Spinal cord (tissue), 9 donors: ENCODE measurements at regions not wholly inside any gene's neighbourhood (a gene's known extent, or its start where the extent isn't known, plus 50 kb on each side); places are given as distances from the start of the nearest gene placed in this dataset.

ENCODE experiments used
- DNase-seq, 6 donors: peaks; one replicate each; pipeline versions ENCODE4 v3.0.0 to v3.0.0-alpha.2; 2013 to 2015; ENCODE audit warnings: low spot score in 6 of 6, low read depth in 4 of 6
- H3K27ac ChIP-seq: one replicate; pipeline ENCODE4 v1.5.1; 2013; ENCODE audit warnings: low read depth, low read length, control low read depth
- H3K27me3 ChIP-seq: one replicate; pipeline ENCODE4 v1.6.1; 2013; ENCODE audit warnings: low read length; ENCODE audit not compliant: control insufficient read depth, insufficient read depth
- H3K36me3 ChIP-seq: one replicate; pipeline ENCODE4 v1.6.1; 2013; ENCODE audit warnings: low read length; ENCODE audit not compliant: control insufficient read depth, insufficient read depth
- H3K4me1 ChIP-seq: one replicate; pipeline ENCODE4 v1.6.1; 2013; ENCODE audit warnings: low read length; ENCODE audit not compliant: control insufficient read depth, insufficient read depth
- H3K4me3 ChIP-seq: one replicate; pipeline ENCODE4 v1.5.1; 2013; ENCODE audit warnings: low read depth, low read length, control low read depth
- H3K9me3 ChIP-seq: one replicate; pipeline ENCODE4 v1.6.1; 2013; ENCODE audit warnings: low read length; ENCODE audit not compliant: control insufficient read depth, insufficient read depth
- WGBS: methylation state at CpG from one replicate; pipeline ENCODE4 v1.1.5; 2013; ENCODE audit warnings: missing lambda C conversion rate; ENCODE audit not compliant: insufficient coverage; 5-methylcytosine and 5-hydroxymethylcytosine counted together
- donor health status: healthy.

- H3K27ac ChIP-seq, result no peak overlapping the region
Observed at GRCh38 chr16:60452646-60453045, 1583.6 kb downstream of the CDH8 start.

GRCh38 chr16:60438894-60439293 lies 1597.3 kb downstream of the CDH8 start:
- Histone ChIP-seq H3K4me3 (no peak overlapping the region), H3K36me3 (no peaks in the 10 kb centered on the region), H3K4me1 (no peaks in the 10 kb centered on the region), H3K27me3 (no peaks in the 10 kb centered on the region), H3K9me3 (no peaks in the 10 kb centered on the region), H3K27ac (no peak overlapping the region)
- no peak for DNase-seq
- no CpG with 5 or more reads among the region's 6 CpGs for WGBS

More at GRCh38 chr16:60452646-60453045, 1583.6 kb downstream of the CDH8 start:
- Histone ChIP-seq H3K9me3 (no peaks in the 10 kb centered on the region), H3K36me3 (no peaks in the 10 kb centered on the region), H3K4me3 (no peak overlapping the region), H3K27me3 (no peaks in the 10 kb centered on the region), H3K4me1 (no peaks in the 10 kb centered on the region)
- DNase-seq, result peak in 1 of 6 donors; percentile 29

GRCh38 chr16:60432472-60432871 lies 1603.8 kb downstream of the CDH8 start:
- H3K4me1 ChIP-seq, result no peaks in the 10 kb centered on the region
- no peak for DNase-seq
- H3K36me3 ChIP-seq, result no peaks in the 10 kb centered on the region
- H3K27ac ChIP-seq, result no peak overlapping the region
- no peaks in the 10 kb centered on the region for H3K27me3 ChIP-seq
- H3K4me3 ChIP-seq, result no peak overlapping the region
- H3K9me3 ChIP-seq, result no peaks in the 10 kb centered on the region

- Histone ChIP-seq H3K9me3 (peaks cover 2% of the 10 kb centered on the region), H3K27me3 (no peaks in the 10 kb centered on the region), H3K36me3 (no peaks in the 10 kb centered on the region), H3K4me1 (no peaks in the 10 kb centered on the region), H3K27ac (no peak overlapping the region), H3K4me3 (no peak overlapping the region)
- WGBS, result 87% methylated on average over 4 of the region's 4 CpGs
- DNase-seq, result peak in 1 of 6 donors; percentile 4
Observed at GRCh38 chr16:60419859-60420258, 1616.4 kb downstream of the CDH8 start.

GRCh38 chr16:60414613-60415012 lies 1621.6 kb downstream of the CDH8 start:
- Histone ChIP-seq H3K4me1 (no peaks in the 10 kb centered on the region), H3K27me3 (no peaks in the 10 kb centered on the region), H3K36me3 (no peaks in the 10 kb centered on the region), H3K27ac (no peak overlapping the region), H3K4me3 (no peak overlapping the region), H3K9me3 (peaks cover 2% of the 10 kb centered on the region)
- DNase-seq, result peak in 3 of 6 donors; percentile 4 to 17 (median 10)
- no CpG with 5 or more reads among the region's 1 CpG for WGBS

- Histone ChIP-seq H3K36me3 (no peaks in the 10 kb centered on the region), H3K4me1 (no peaks in the 10 kb centered on the region), H3K27ac (no peak overlapping the region), H3K4me3 (no peak overlapping the region), H3K9me3 (peaks cover 2% of the 10 kb centered on the region), H3K27me3 (no peaks in the 10 kb centered on the region)
- DNase-seq, result no peak
- no CpG with 5 or more reads among the region's 2 CpGs for WGBS
Observed at GRCh38 chr16:60413969-60414368, 1622.3 kb downstream of the CDH8 start.

- no CpG with 5 or more reads among the region's 2 CpGs for WGBS
- Histone ChIP-seq H3K27me3 (no peaks in the 10 kb centered on the region), H3K9me3 (no peaks in the 10 kb centered on the region), H3K36me3 (no peaks in the 10 kb centered on the region), H3K4me3 (no peak overlapping the region), H3K27ac (no peak overlapping the region), H3K4me1 (no peaks in the 10 kb centered on the region)
- DNase-seq, result no peak
Observed at GRCh38 chr16:60407606-60408005, 1628.6 kb downstream of the CDH8 start.

- 100% methylated on average over 2 of the region's 4 CpGs for WGBS
- H3K4me1 ChIP-seq, result no peaks in the 10 kb centered on the region
- DNase-seq, result no peak
Observed at GRCh38 chr16:60407034-60407433, 1629.2 kb downstream of the CDH8 start.

GRCh38 chr16:60405286-60405685 lies 1631.0 kb downstream of the CDH8 start:
- no CpG with 5 or more reads among the region's 2 CpGs for WGBS
- no peak overlapping the region for H3K27ac ChIP-seq
- no peaks in the 10 kb centered on the region for H3K9me3 ChIP-seq
- peak in 1 of 6 donors; percentile 11 for DNase-seq
- H3K36me3 ChIP-seq, result no peaks in the 10 kb centered on the region
- no peaks in the 10 kb centered on the region for H3K4me1 ChIP-seq
- H3K27me3 ChIP-seq, result no peaks in the 10 kb centered on the region
- no peak overlapping the region for H3K4me3 ChIP-seq

More at GRCh38 chr16:60407034-60407433, 1629.2 kb downstream of the CDH8 start:
- no peaks in the 10 kb centered on the region for H3K9me3 ChIP-seq
- H3K27ac ChIP-seq, result no peak overlapping the region
- H3K36me3 ChIP-seq, result no peaks in the 10 kb centered on the region
- H3K27me3 ChIP-seq, result no peaks in the 10 kb centered on the region
- H3K4me3 ChIP-seq, result no peak overlapping the region

GRCh38 chr16:60404401-60404800 lies 1631.8 kb downstream of the CDH8 start:
- Histone ChIP-seq H3K9me3 (no peaks in the 10 kb centered on the region), H3K4me3 (no peak overlapping the region), H3K27me3 (no peaks in the 10 kb centered on the region), H3K36me3 (no peaks in the 10 kb centered on the region), H3K4me1 (no peaks in the 10 kb centered on the region), H3K27ac (no peak overlapping the region)
- no CpG with 5 or more reads among the region's 3 CpGs for WGBS
- DNase-seq, result no peak
